Neuronal stem cell (in vitro differentiated cells): ENCODE measurements at regions not wholly inside any gene's neighbourhood (a gene's known extent, or its start where the extent isn't known, plus 50 kb on each side); places are given as distances from the start of the nearest gene placed in this dataset.

Experiments
- DNase-seq: peaks from one replicate; pipeline ENCODE4 v3.0.0-alpha.2; 2013; ENCODE audit warnings: low spot score
- H2AFZ ChIP-seq: one replicate; pipeline ENCODE4 v1.6.1; 2013; ENCODE audit warnings: mild to moderate bottlenecking, low read length, inconsistent platforms
- H2AK5ac ChIP-seq: 2 replicates; pipeline ENCODE4 v1.6.1; 2013; ENCODE audit warnings: low read depth, mild to moderate bottlenecking, inconsistent platforms, low read length, moderate library complexity, mixed read lengths
- H2BK120ac ChIP-seq: 2 replicates; pipeline ENCODE4 v1.6.1; 2013; ENCODE audit warnings: low read depth, mild to moderate bottlenecking, inconsistent platforms, low read length, moderate library complexity, mixed read lengths
- H2BK12ac ChIP-seq: one replicate; pipeline ENCODE4 v1.6.1; 2013; ENCODE audit warnings: low read length, inconsistent platforms
- H2BK15ac ChIP-seq: 2 replicates; pipeline ENCODE4 v1.6.1; 2013; ENCODE audit warnings: mild to moderate bottlenecking, low read length, inconsistent platforms, mixed read lengths
- H2BK5ac ChIP-seq: one replicate; pipeline ENCODE4 v1.6.1; 2013; ENCODE audit warnings: inconsistent platforms, mild to moderate bottlenecking, low read length, moderate library complexity
- H3K14ac ChIP-seq: one replicate; pipeline ENCODE4 v1.6.1; 2013; ENCODE audit warnings: low read length, inconsistent platforms
- H3K18ac ChIP-seq: 2 replicates; pipeline ENCODE4 v1.6.1; 2013; ENCODE audit warnings: low read length, inconsistent platforms
- H3K23ac ChIP-seq: 2 replicates; pipeline ENCODE4 v1.6.1; 2013; ENCODE audit warnings: low read depth, mild to moderate bottlenecking, mixed read lengths, low read length, inconsistent platforms; ENCODE audit not compliant: poor library complexity
- H3K27ac ChIP-seq: replicated peaks from 3 replicates; pipeline ENCODE4 v1.5.1; 2013; ENCODE audit warnings: low read length, inconsistent platforms
- H3K27me3 ChIP-seq, 3 experiments: 2 replicates each; pipeline ENCODE4 v1.6.1; 2013; ENCODE audit warnings: low read length in 3 of 3, mild to moderate bottlenecking in 2 of 3, inconsistent platforms in 1 of 3, low read depth in 1 of 3, mixed read lengths in 1 of 3, moderate library complexity in 1 of 3; ENCODE audit not compliant: control insufficient read depth in 3 of 3, insufficient read depth in 3 of 3
- H3K36me3 ChIP-seq, 2 donors: replicated peaks in 1 of 2; 2 replicates each; pipeline ENCODE4 v1.6.1; 2013; ENCODE audit warnings: low read length in 2 of 2; ENCODE audit not compliant: control insufficient read depth in 2 of 2, insufficient read depth in 2 of 2
- H3K4ac ChIP-seq: 2 replicates; pipeline ENCODE4 v1.6.1; 2013; ENCODE audit warnings: inconsistent platforms, mild to moderate bottlenecking, low read length, moderate library complexity
- H3K4me1 ChIP-seq, 2 donors: 1 replicate in 1 of 2; 2 replicates in 1 of 2; pipeline ENCODE4 v1.6.1; 2013; ENCODE audit warnings: low read length in 2 of 2, low read depth in 1 of 2; ENCODE audit not compliant: control insufficient read depth in 2 of 2, insufficient read depth in 1 of 2
- H3K4me2 ChIP-seq: one replicate; pipeline ENCODE4 v1.6.1; 2013; ENCODE audit warnings: mild to moderate bottlenecking, low read length, inconsistent platforms; ENCODE audit not compliant: insufficient read depth, poor library complexity, severe bottlenecking
- H3K4me3 ChIP-seq, 2 donors: 2 replicates each; pipeline ENCODE4 v1.5.1; 2013; ENCODE audit warnings: low read length in 2 of 2, mild to moderate bottlenecking in 2 of 2, inconsistent platforms in 1 of 2, moderate library complexity in 1 of 2
- H3K79me1 ChIP-seq: one replicate; pipeline ENCODE4 v1.6.1; 2013; ENCODE audit warnings: low read depth, mild to moderate bottlenecking, inconsistent platforms, low read length, moderate library complexity
- H3K9ac ChIP-seq: one replicate; pipeline ENCODE4 v1.6.1; 2013; ENCODE audit warnings: mild to moderate bottlenecking, low read depth, low read length, inconsistent platforms; ENCODE audit not compliant: poor library complexity
- H3K9me3 ChIP-seq, 2 donors: replicated peaks in 1 of 2; 2 replicates each; pipeline versions ENCODE3 to v1.6.1; 2013; ENCODE audit warnings: low read length in 2 of 2, mild to moderate bottlenecking in 2 of 2, inconsistent platforms in 1 of 2, low read depth in 1 of 2, mixed read lengths in 1 of 2, moderate library complexity in 1 of 2; ENCODE audit not compliant: control insufficient read depth in 2 of 2, insufficient read depth in 1 of 2
- H4K8ac ChIP-seq: one replicate; pipeline ENCODE4 v1.6.1; 2013; ENCODE audit warnings: low read depth, mild to moderate bottlenecking, inconsistent platforms, low read length, moderate library complexity
- H4K91ac ChIP-seq: one replicate; pipeline ENCODE4 v1.6.1; 2013; ENCODE audit warnings: low read length, low read depth, mild to moderate bottlenecking, inconsistent platforms; ENCODE audit not compliant: poor library complexity
- WGBS, 2 donors: extraction: QIAGEN DNeasy Blood & Tissue Kit; methylation state at CpG; one replicate each; pipeline ENCODE4 v1.1.7; 2013; ENCODE audit warnings: missing lambda C conversion rate in 2 of 2, mixed read lengths in 1 of 2; ENCODE audit not compliant: insufficient read length in 2 of 2, insufficient replicate concordance in 1 of 2; ENCODE audit errors: extremely low coverage in 2 of 2; 5-methylcytosine and 5-hydroxymethylcytosine counted together

DNA sequence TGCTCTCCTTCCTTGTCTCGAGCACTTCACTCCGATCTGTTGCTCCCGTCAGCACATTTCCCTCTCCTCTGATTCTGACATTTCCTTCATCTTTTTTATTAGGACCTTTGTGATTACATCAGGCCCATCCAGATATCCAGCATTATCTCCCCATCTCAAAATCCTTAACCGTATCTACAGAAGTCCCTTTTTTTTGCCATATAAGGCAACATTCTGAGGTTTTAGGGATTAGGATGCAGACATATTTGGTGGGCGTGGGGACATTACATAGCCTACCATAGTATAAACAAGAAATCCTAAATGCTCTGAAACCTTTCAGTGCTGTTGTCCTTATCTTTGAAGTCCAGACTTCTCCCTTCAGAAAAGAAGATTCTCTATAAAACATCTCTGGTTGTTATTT, 505.0 kb upstream of the PITX2 start:
- Histone ChIP-seq H3K18ac (no peak overlapping the region), H3K23ac (no peak overlapping the region), H2BK5ac (no peak overlapping the region), H3K9me3 (no peaks in the 10 kb centered on the region), H2BK120ac (no peak overlapping the region), H3K36me3 (no peaks in the 10 kb centered on the region), H3K4me1 (no peaks in the 10 kb centered on the region), H3K27ac (no peak overlapping the region), H3K27me3 (no peaks in the 10 kb centered on the region), H3K79me1 (no peaks in the 10 kb centered on the region), H4K8ac (no peak overlapping the region), H2BK15ac (no peak overlapping the region), H2AK5ac (no peak overlapping the region), H3K4ac (no peak overlapping the region), H2BK12ac (no peak overlapping the region), H3K4me2 (no peak overlapping the region), H3K14ac (no peak overlapping the region), H4K91ac (no peak overlapping the region), H2AFZ (no peak overlapping the region), H3K9ac (no peak overlapping the region), H3K4me3 (no peak overlapping the region)
- DNase-seq = no peak
- WGBS, 2 donors = no CpG with 5 or more reads among the region's 5 CpGs

DNA sequence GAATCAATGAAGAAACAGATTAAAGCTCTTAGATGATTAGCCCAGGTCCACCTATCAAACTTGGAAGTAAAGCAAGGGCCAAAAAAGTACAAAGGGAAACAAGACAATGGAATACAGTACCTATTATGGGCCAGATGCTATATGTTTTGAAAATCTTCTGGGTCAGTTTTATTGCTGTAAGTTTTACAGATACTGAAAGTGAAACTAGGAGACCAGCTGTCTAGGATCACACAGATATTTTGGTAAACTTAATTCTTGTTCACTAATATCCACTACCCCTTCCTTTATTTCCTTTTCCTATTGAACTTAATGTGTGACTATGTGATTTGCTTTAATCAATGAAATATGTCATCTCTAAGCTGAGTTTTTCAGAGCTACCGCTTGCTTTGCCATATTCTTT, 505.4 kb upstream of the PITX2 start:
- no CpG with 5 or more reads among the region's 1 CpG for WGBS, 2 donors
- H3K36me3 ChIP-seq = no peaks in the 10 kb centered on the region
- H3K4me2 ChIP-seq = no peak overlapping the region
- no peak for DNase-seq
- H4K91ac ChIP-seq = no peak overlapping the region
- H3K18ac ChIP-seq = no peak overlapping the region
- no peak overlapping the region for H3K4me3 ChIP-seq
- no peak overlapping the region for H3K14ac ChIP-seq
- H2BK120ac ChIP-seq = no peak overlapping the region
- H3K9ac ChIP-seq = no peak overlapping the region
- no peak overlapping the region for H2BK12ac ChIP-seq
- no peaks in the 10 kb centered on the region for H3K4me1 ChIP-seq
- H3K27me3 ChIP-seq = no peaks in the 10 kb centered on the region
- H3K9me3 ChIP-seq = no peaks in the 10 kb centered on the region
- no peak overlapping the region for H2AFZ ChIP-seq
- no peak overlapping the region for H2BK15ac ChIP-seq
- no peak overlapping the region for H2AK5ac ChIP-seq
- H3K4ac ChIP-seq = no peak overlapping the region
- no peak overlapping the region for H4K8ac ChIP-seq
- H3K27ac ChIP-seq = no peak overlapping the region
- no peak overlapping the region for H3K23ac ChIP-seq
- no peak overlapping the region for H2BK5ac ChIP-seq
- no peaks in the 10 kb centered on the region for H3K79me1 ChIP-seq

DNA sequence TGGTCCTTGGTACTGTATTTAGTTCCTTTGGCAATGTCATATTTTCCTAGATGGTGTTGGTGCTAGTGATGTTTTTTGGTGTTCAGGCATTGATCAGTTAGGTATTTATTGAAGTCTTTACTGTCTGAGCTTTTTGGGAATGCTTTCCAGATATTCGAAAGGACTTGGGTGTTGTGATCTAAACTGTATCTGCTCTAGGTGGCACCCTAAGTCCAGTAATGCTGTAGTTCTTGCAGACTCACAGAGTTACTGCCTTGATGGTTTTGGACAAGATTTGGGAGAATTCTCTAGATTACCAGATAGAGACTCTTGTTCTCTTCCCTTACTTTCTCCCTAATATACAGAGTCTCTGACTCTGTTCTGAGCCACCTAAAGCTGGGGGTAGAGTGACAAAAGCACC, 513.6 kb upstream of the PITX2 start:
- H3K27me3 ChIP-seq = no peaks in the 10 kb centered on the region
- no peak overlapping the region for H3K27ac ChIP-seq
- no peaks in the 10 kb centered on the region for H3K4me1 ChIP-seq
- H3K9me3 ChIP-seq = no peaks in the 10 kb centered on the region
- no peak overlapping the region for H3K9ac ChIP-seq
- no peak overlapping the region for H3K14ac ChIP-seq
- H2BK15ac ChIP-seq = no peak overlapping the region
- no peaks in the 10 kb centered on the region for H3K79me1 ChIP-seq
- H4K91ac ChIP-seq = no peak overlapping the region
- H2AK5ac ChIP-seq = no peak overlapping the region
- H2BK120ac ChIP-seq = no peak overlapping the region
- H2AFZ ChIP-seq = no peak overlapping the region
- H4K8ac ChIP-seq = no peak overlapping the region
- H3K23ac ChIP-seq = no peak overlapping the region
- no peak overlapping the region for H3K4ac ChIP-seq
- no peak overlapping the region for H3K4me2 ChIP-seq
- no peak overlapping the region for H2BK12ac ChIP-seq
- no peak overlapping the region for H2BK5ac ChIP-seq
- no peak overlapping the region for H3K4me3 ChIP-seq
- DNase-seq = no peak
- H3K36me3 ChIP-seq = no peaks in the 10 kb centered on the region
- no peak overlapping the region for H3K18ac ChIP-seq
- whole genome bisulfite sequencing, 2 donors = no CpG with 5 or more reads among the region's 1 CpG

DNA sequence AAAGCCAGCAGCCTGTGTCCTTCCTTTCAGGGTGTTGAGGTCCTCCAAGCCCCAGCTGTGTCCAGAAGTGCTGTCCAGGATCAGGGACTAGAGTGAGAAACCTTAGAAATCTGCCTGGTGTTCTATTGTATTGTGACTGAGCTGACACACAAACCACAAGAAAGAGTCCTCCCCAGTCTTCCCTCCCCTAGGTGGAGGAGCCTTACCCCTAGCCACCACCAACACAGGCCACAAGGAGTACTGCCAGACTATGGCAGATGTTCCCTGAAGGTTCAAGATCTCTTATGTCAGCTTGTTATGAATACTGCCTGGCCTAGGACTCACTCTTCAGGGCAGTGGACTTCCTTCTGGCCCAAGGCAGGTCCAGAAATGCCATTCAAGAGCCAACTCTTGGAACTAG, 514.1 kb upstream of the PITX2 start:
- Histone ChIP-seq H2AFZ (no peak overlapping the region), H3K9ac (no peak overlapping the region), H2BK12ac (no peak overlapping the region)

More for the DNA sequence above, 514.1 kb upstream of the PITX2 start:
- no peaks in the 10 kb centered on the region for H3K4me1 ChIP-seq
- no peak overlapping the region for H2AK5ac ChIP-seq
- H2BK5ac ChIP-seq = no peak overlapping the region
- no peak overlapping the region for H2BK120ac ChIP-seq
- no peak overlapping the region for H3K27ac ChIP-seq
- DNase-seq = no peak
- no peak overlapping the region for H3K14ac ChIP-seq
- H3K36me3 ChIP-seq = no peaks in the 10 kb centered on the region
- no peak overlapping the region for H3K23ac ChIP-seq
- no peak overlapping the region for H3K4ac ChIP-seq
- H3K79me1 ChIP-seq = no peaks in the 10 kb centered on the region
- no peak overlapping the region for H4K8ac ChIP-seq
- no peaks in the 10 kb centered on the region for H3K27me3 ChIP-seq
- H3K18ac ChIP-seq = no peak overlapping the region
- no peak overlapping the region for H4K91ac ChIP-seq
- H2BK15ac ChIP-seq = no peak overlapping the region
- no peaks in the 10 kb centered on the region for H3K9me3 ChIP-seq
- H3K4me2 ChIP-seq = no peak overlapping the region
- H3K4me3 ChIP-seq = no peak overlapping the region
